ENCODE measurements at regions not wholly inside any gene's neighbourhood (a gene's known extent, or its start where the extent isn't known, plus 50 kb on each side); places are given as distances from the start of the nearest gene placed in this dataset.

DNA sequence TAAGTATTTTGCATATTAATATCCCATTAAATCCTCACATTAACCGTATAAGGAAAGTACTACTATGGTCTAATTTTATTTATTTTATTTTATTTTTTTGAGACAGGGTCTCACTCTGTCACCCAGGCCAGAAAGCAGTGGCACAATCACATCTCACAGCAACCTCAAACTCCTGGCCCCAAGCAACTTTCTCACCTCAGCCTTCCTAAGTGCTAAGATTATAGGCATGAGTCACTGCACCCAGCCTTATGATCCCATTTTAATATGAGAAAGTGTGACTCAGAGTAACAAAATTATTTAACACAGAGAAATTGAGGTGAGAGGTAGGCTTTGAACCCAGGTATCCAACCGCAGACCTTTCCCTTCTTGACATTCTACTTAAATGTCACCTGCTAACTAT lies 330.0 kb upstream of the POU3F3 start:
- H3K27me3 ChIP-seq (ENCODE audit: insufficient read depth, poor library complexity, severe bottlenecking), result no peaks in the 10 kb centered on the region
- H3K27ac ChIP-seq (replicated peaks), result no peak overlapping the region
- no peak overlapping the region for H3K4me3 ChIP-seq (replicated peaks; ENCODE audit: insufficient read depth, low read length)
- TF ChIP-seq POLR2AphosphoS5 (IDR thresholded peaks at IDR 0.05; ENCODE audit: low read depth), result no peak
- TF ChIP-seq GABPA (IDR thresholded peaks at IDR 0.05; ENCODE audit: low read depth), result no peak
- TF ChIP-seq SPI1 (IDR thresholded peaks at IDR 0.05; ENCODE audit: borderline replicate concordance, low read depth), result no peak
- TF ChIP-seq CTCF (IDR thresholded peaks at IDR 0.05; ENCODE audit: insufficient read depth, low read length), result no peak
- TF ChIP-seq, protein P1, sequence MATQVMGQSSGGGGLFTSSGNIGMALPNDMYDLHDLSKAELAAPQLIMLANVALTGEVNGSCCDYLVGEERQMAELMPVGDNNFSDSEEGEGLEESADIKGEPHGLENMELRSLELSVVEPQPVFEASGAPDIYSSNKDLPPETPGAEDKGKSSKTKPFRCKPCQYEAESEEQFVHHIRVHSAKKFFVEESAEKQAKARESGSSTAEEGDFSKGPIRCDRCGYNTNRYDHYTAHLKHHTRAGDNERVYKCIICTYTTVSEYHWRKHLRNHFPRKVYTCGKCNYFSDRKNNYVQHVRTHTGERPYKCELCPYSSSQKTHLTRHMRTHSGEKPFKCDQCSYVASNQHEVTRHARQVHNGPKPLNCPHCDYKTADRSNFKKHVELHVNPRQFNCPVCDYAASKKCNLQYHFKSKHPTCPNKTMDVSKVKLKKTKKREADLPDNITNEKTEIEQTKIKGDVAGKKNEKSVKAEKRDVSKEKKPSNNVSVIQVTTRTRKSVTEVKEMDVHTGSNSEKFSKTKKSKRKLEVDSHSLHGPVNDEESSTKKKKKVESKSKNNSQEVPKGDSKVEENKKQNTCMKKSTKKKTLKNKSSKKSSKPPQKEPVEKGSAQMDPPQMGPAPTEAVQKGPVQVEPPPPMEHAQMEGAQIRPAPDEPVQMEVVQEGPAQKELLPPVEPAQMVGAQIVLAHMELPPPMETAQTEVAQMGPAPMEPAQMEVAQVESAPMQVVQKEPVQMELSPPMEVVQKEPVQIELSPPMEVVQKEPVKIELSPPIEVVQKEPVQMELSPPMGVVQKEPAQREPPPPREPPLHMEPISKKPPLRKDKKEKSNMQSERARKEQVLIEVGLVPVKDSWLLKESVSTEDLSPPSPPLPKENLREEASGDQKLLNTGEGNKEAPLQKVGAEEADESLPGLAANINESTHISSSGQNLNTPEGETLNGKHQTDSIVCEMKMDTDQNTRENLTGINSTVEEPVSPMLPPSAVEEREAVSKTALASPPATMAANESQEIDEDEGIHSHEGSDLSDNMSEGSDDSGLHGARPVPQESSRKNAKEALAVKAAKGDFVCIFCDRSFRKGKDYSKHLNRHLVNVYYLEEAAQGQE (IDR thresholded peaks at IDR 0.05; ENCODE audit: insufficient replicate concordance, low read depth), result no peak
- DNase-seq (ENCODE audit: low read depth in 1 of 2, low spot score in 1 of 2), result no peak

GRCh38 chr2:104528101-104528500 lies 325.8 kb upstream of the POU3F3 start:
- DNase-seq (ENCODE audit: low read depth in 1 of 2, low spot score in 1 of 2), result no peak
- Histone ChIP-seq H3K27ac (replicated peaks) (no peak overlapping the region), H3K27me3 (ENCODE audit: insufficient read depth, poor library complexity, severe bottlenecking) (no peaks in the 10 kb centered on the region), H3K4me3 (replicated peaks; ENCODE audit: insufficient read depth, low read length) (no peak overlapping the region)
- TF ChIP-seq POLR2AphosphoS5 (IDR thresholded peaks at IDR 0.05; ENCODE audit: low read depth) (no peak), GABPA (IDR thresholded peaks at IDR 0.05; ENCODE audit: low read depth) (no peak), CTCF (IDR thresholded peaks at IDR 0.05; ENCODE audit: insufficient read depth, low read length) (no peak), SPI1 (IDR thresholded peaks at IDR 0.05; ENCODE audit: borderline replicate concordance, low read depth) (no peak)
- TF ChIP-seq, protein P1 (IDR thresholded peaks at IDR 0.05; ENCODE audit: insufficient replicate concordance, low read depth), result no peak

DNA sequence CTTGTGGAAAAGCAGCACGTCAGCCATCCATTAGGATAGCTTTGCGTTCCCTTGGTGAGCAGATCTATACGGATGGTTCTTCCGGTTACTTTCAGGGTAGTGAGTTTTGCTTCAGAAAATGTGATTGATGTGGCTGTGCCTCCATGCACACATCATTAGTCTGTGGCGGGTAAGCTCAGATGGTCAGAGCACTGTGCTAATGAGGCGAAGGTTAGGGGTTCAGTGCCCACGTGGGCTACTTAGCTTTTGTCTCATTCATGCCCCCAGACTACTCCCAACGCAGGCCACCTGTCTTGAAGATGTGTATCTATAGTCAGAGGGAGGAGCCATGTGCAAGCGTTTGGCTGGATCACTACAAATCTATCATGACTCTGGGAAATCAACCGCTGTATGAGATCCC lies 322.8 kb upstream of the POU3F3 start:
- TF ChIP-seq POLR2AphosphoS5 (IDR thresholded peaks at IDR 0.05; ENCODE audit: low read depth) (no peak), GABPA (IDR thresholded peaks at IDR 0.05; ENCODE audit: low read depth) (no peak)
- Histone ChIP-seq H3K27me3 (ENCODE audit: insufficient read depth, poor library complexity, severe bottlenecking) (no peaks in the 10 kb centered on the region), H3K4me3 (replicated peaks; ENCODE audit: insufficient read depth, low read length) (no peak overlapping the region), H3K27ac (replicated peaks) (no peak overlapping the region)
- no peak for DNase-seq (ENCODE audit: low read depth in 1 of 2, low spot score in 1 of 2)

- DNase-seq (ENCODE audit: low read depth in 1 of 2, low spot score in 1 of 2), result no peak
- no peak overlapping the region for H3K27ac ChIP-seq (replicated peaks)
- no peak overlapping the region for H3K4me3 ChIP-seq (replicated peaks; ENCODE audit: insufficient read depth, low read length)
- no peaks in the 10 kb centered on the region for H3K27me3 ChIP-seq (ENCODE audit: insufficient read depth, poor library complexity, severe bottlenecking)
- TF ChIP-seq GABPA (IDR thresholded peaks at IDR 0.05; ENCODE audit: low read depth) (no peak), POLR2AphosphoS5 (IDR thresholded peaks at IDR 0.05; ENCODE audit: low read depth) (no peak), CTCF (IDR thresholded peaks at IDR 0.05; ENCODE audit: insufficient read depth, low read length) (no peak)
- TF ChIP-seq, protein P1 (IDR thresholded peaks at IDR 0.05; ENCODE audit: insufficient replicate concordance, low read depth), result no peak
Measured at GRCh38 chr2:104537116-104537515, 316.8 kb upstream of the POU3F3 start.

All from HL-60 (cell line).